22Rv1 (cell line): ENCODE measurements at regions not wholly inside any gene's neighbourhood (a gene's known extent, or its start where the extent isn't known, plus 50 kb on each side); places are given as distances from the start of the nearest gene placed in this dataset.
"Not testable (repeated sequence)": the region's sequence is repeated elsewhere in the genome, so short reads cannot be mapped to it uniquely, and the experiment has no call there.

Source experiments
- H3K27ac ChIP-seq: fragments of 450-650 bp; 2 replicates; pipeline ENCODE4 v1.5.1; 2017
- ZFX ChIP-seq: fragments of 450-650 bp; IDR thresholded peaks from 2 replicates; pipeline ENCODE4 v1.6.1; 2017; ENCODE audit warnings: antibody characterized with exemption, borderline replicate concordance
- TF ChIP-seq, protein P1 (sequence below): fragments of 450-650 bp; IDR thresholded peaks from 2 replicates; pipeline ENCODE4 v1.5.1; 2017; ENCODE audit warnings: mild to moderate bottlenecking

DNA sequence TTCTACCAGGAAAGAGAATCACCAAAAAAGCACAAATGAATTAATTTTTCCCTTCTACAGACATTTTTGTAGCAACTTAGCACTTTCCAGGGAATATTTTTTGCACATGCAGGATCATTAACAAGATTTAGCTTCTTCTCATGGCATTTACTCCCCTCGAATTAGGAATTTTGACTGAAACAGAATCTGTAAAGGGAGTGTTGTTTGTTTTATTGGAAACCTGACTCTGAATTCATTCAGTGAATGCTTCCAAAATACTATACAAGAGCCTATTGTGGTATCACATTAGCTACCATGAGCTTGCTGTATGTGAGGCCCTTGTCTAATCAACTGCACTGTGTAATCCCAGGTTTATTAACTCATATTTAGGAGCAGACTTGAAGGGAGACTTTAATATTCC lies 130.4 kb upstream of the ATP10A start:
- no peak overlapping the region for H3K27ac ChIP-seq
- TF ChIP-seq, protein P1, sequence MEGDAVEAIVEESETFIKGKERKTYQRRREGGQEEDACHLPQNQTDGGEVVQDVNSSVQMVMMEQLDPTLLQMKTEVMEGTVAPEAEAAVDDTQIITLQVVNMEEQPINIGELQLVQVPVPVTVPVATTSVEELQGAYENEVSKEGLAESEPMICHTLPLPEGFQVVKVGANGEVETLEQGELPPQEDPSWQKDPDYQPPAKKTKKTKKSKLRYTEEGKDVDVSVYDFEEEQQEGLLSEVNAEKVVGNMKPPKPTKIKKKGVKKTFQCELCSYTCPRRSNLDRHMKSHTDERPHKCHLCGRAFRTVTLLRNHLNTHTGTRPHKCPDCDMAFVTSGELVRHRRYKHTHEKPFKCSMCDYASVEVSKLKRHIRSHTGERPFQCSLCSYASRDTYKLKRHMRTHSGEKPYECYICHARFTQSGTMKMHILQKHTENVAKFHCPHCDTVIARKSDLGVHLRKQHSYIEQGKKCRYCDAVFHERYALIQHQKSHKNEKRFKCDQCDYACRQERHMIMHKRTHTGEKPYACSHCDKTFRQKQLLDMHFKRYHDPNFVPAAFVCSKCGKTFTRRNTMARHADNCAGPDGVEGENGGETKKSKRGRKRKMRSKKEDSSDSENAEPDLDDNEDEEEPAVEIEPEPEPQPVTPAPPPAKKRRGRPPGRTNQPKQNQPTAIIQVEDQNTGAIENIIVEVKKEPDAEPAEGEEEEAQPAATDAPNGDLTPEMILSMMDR = no peak
- TF ChIP-seq ZFX = no peak

DNA sequence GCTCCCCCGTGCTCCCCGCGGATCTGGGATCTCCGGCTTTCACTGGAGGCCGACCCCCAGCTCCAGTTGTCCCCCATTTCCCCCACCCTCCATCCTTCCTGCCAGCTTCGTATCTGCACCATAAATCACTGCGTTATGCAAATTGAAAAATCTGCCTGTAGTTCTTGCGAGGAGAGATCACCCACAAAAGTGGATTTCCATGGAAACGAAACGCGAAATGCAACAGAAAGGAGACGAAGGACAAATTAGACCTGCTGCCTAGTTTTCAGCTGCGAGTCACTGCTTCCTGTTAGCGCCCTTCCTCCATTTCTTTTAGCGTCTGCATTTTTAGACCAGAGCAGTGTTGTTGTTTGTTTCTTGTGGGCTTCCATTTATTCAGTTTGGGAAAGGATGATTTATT lies 127.1 kb upstream of the ATP10A start:
- no peak overlapping the region for H3K27ac ChIP-seq
- TF ChIP-seq, protein P1 = no peak
- TF ChIP-seq ZFX = no peak

DNA sequence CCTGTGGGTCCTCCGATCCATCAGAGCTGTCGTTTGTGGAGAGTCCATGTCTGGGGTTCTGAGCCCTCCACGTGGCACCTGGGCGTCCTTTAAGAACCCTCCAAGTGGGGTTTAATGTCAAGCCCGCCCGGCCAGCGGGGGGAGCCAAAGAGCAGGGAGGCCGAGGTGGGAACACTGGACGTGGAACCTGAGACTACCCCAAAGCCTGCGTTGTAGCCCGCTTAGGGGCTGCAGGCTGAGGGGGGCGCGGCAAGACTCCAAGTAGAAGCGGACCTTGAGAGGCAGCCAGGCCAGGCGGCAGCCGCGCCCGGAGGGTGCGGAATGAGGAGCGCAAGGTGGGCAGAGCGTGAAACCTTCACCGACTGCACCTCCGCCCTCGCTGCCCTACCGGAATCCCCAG lies 126.2 kb upstream of the ATP10A start:
- no peak for TF ChIP-seq ZFX
- TF ChIP-seq, protein P1 = peak; percentile 51
- H3K27ac ChIP-seq = no peak overlapping the region

DNA sequence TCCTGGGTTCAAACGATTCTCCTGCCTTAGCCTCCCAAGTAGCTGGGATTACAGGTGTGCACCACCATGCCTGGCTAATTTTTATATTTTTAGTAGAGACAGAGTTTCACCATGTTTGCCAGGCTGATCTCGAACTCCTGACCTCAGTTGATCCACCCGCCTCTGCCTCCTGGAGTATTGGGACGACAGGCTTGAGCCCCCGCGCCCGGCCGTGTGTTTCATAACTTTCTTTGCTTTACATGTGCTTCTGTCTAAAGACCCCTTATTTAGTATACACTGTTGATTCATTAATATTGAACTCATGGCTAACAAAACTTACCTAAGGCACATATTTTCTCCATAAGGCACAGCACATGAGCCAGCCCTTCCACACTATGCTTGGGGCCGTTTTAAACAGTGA lies 125.6 kb upstream of the ATP10A start:
- H3K27ac ChIP-seq = not testable (repeated sequence)

DNA sequence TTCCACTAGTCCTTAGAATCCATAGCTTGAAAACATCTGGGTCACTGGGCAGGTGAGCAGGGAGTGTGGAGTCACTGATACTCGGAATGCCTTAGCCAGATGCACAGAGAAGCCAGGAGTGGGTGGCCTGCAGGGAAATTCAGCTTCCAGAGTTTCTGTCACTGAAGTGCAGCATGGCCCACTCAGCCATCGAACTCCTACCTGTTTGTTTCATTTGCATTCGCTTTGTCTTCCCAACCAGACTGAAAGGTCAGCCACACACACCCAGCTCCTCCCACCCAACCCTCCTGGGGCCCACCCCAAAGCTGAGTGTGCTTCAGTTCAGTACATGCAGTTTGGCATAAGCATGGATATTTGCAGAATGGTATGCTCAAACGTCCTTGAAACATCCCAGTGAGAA lies 124.5 kb upstream of the ATP10A start:
- no peak overlapping the region for H3K27ac ChIP-seq
- TF ChIP-seq ZFX = no peak
- TF ChIP-seq, protein P1 = no peak

DNA sequence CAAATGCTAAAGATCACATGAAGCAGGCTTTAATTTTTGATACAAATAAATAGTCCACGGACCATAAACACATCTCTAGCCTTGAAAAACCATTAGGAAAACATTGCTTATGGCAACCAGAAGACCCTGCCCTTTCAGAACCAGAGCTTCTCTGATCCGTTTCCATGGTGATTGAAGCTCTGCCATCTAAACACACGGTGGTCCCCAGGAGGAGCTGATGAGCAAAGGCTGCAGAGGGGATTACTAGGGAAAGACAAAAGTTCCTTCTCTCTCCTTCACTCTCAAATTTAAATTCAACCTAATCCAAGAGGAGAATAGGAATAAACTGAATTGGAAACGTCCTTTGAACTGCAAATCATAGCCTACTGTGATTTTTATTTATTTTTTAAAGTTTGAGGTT lies 122.0 kb upstream of the ATP10A start:
- no peak overlapping the region for H3K27ac ChIP-seq
- TF ChIP-seq, protein P1 = no peak
- TF ChIP-seq ZFX = no peak

DNA sequence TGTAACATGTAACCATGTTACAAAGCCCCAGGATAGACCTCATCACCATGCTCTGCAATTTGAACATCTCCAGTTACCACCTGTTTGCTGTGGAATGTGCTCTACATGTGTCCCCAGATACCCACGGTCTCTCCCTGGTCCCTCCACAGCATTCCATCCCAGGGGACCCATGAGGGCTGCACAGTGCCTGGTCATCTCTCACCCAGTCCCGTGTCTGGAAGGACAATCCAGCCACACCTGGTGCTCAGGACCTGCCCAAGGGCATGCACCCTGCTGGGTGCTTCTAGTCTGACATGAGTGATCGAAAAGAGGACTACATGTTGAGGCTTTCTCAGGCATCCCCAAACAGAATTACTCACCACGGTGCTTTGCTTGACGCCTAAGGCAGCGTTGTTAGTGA lies 119.6 kb upstream of the ATP10A start:
- no peak overlapping the region for H3K27ac ChIP-seq
- no peak for TF ChIP-seq ZFX
- TF ChIP-seq, protein P1 = no peak

DNA sequence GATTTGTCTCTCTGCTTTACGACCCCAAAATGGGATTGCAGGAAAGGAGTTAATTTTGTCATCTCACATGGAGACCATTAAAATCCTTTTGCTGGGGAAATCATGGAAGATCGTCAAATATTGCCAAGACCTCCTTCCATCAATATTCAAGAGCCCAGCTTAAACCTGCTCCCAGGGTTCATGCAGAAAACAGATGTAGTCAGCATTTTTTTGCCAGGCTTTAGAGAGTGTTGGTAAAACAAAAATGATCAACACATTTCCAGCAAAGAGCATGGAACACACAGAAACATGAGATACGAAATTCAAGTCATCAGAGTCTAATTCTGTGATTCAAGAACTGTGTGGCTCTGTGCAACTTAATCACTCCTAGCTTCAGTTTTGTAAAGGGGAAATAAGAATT lies 118.0 kb upstream of the ATP10A start:
- no peak for TF ChIP-seq ZFX
- TF ChIP-seq, protein P1 = no peak
- no peak overlapping the region for H3K27ac ChIP-seq
